Gastrocnemius medialis (tissue), 4 donors: ENCODE measurements at regions not wholly inside any gene's neighbourhood (a gene's known extent, or its start where the extent isn't known, plus 50 kb on each side); places are given as distances from the start of the nearest gene placed in this dataset.
"Not testable (repeated sequence)": the region's sequence is repeated elsewhere in the genome, so short reads cannot be mapped to it uniquely, and the experiment has no call there.

Source experiments
- POLR2A ChIP-seq, 2 donors: fragments of 450-650 bp; IDR thresholded peaks; one replicate each; pipeline ENCODE4 v1.6.1; 2017; ENCODE audit warnings: antibody characterized with exemption in 2 of 2, mild to moderate bottlenecking in 2 of 2, moderate library complexity in 2 of 2
- TF ChIP-seq, protein P1 (sequence below), 5 experiments: fragments of 450-650 bp in 3 of 5; fragments of 200-600 bp in 2 of 5; sonication (generic) in 2 of 5; IDR thresholded peaks in 4 of 5; conservative IDR thresholded peaks in 1 of 5; 1 replicate in 4 of 5; 2 replicates in 1 of 5; pipeline ENCODE4 v1.5.1; 2016 to 2019; ENCODE audit warnings: antibody characterized with exemption in 5 of 5, mild to moderate bottlenecking in 3 of 5, moderate library complexity in 3 of 5

DNA sequence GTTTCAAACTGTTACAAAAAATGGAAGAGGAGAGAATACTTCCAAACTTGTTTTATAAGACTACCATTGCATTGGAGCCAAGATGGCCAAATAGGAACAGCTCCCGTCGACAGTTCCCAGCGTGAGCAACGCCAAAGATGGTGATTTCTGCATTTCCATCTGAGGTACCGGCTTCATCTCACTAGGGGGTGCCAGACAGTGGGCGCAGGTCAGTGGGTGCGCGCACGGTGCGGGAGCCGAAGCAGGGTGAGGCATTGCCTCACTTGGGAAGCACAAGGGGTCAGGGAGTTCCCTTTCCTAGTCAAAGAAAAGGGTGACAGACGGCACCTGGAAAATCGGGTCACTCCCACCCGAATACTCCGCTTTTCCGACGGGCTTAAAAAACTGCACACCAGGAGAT is 149.7 kb upstream of the POF1B start:
- TF ChIP-seq, protein P1, sequence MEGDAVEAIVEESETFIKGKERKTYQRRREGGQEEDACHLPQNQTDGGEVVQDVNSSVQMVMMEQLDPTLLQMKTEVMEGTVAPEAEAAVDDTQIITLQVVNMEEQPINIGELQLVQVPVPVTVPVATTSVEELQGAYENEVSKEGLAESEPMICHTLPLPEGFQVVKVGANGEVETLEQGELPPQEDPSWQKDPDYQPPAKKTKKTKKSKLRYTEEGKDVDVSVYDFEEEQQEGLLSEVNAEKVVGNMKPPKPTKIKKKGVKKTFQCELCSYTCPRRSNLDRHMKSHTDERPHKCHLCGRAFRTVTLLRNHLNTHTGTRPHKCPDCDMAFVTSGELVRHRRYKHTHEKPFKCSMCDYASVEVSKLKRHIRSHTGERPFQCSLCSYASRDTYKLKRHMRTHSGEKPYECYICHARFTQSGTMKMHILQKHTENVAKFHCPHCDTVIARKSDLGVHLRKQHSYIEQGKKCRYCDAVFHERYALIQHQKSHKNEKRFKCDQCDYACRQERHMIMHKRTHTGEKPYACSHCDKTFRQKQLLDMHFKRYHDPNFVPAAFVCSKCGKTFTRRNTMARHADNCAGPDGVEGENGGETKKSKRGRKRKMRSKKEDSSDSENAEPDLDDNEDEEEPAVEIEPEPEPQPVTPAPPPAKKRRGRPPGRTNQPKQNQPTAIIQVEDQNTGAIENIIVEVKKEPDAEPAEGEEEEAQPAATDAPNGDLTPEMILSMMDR (IDR thresholded peaks at IDR 0.05 in 4 of 5, conservative IDR thresholded peaks at IDR 0.05 in 1 of 5), result not testable (repeated sequence)
- TF ChIP-seq POLR2A (IDR thresholded peaks at IDR 0.05), result not testable (repeated sequence)
